HFFc6 (cell line): ENCODE measurements at regions not wholly inside any gene's neighbourhood (a gene's known extent, or its start where the extent isn't known, plus 50 kb on each side); places are given as distances from the start of the nearest gene placed in this dataset.
A peak's percentile ranks its signal among the peaks of the same experiment; 100 is the strongest.

Experiments
- DNase-seq: peaks from one replicate; pipeline ENCODE4 v3.0.0-alpha.2; 2018
- H3K27ac Mint-ChIP-seq: 2 replicates; pipeline ENCODE4 v1.8.0; 2020; ENCODE audit warnings: mild to moderate bottlenecking, mixed read lengths
- H3K27me3 Mint-ChIP-seq: 2 replicates; pipeline ENCODE4 v1.8.0; 2021; ENCODE audit warnings: mild to moderate bottlenecking, moderate library complexity, mixed read lengths; ENCODE audit not compliant: insufficient read depth
- H3K36me3 Mint-ChIP-seq: 2 replicates; pipeline ENCODE4 v1.8.0; 2021; ENCODE audit warnings: low read depth, mixed read lengths
- H3K4me1 Mint-ChIP-seq: 2 replicates; pipeline ENCODE4 v1.8.0; 2020; ENCODE audit warnings: low read depth, mixed read lengths
- H3K4me3 Mint-ChIP-seq: 2 replicates; pipeline ENCODE4 v1.8.0; 2020; ENCODE audit warnings: mild to moderate bottlenecking, moderate library complexity, mixed read lengths
- H3K9me3 Mint-ChIP-seq: 2 replicates; pipeline ENCODE4 v1.8.0; 2020; ENCODE audit warnings: mild to moderate bottlenecking, mixed read lengths
- CTCF ChIP-seq: fragments of 200-600 bp; sonication (generic); IDR thresholded peaks from 2 replicates; pipeline ENCODE4 v1.5.0; 2021; ENCODE audit warnings: antibody characterized with exemption, mild to moderate bottlenecking

GRCh38 chr2:238731961-238732360 lies 115.9 kb upstream of the TWIST2 start:
- Mint-ChIP-seq H3K9me3 (no peaks in the 10 kb centered on the region), H3K4me1 (peaks cover 32% of the 10 kb centered on the region), H3K27me3 (peaks cover 5% of the 10 kb centered on the region), H3K27ac (no peak overlapping the region), H3K36me3 (no peaks in the 10 kb centered on the region), H3K4me3 (no peak overlapping the region)
- no peak for DNase-seq
- TF ChIP-seq CTCF, result no peak

GRCh38 chr2:238738917-238739316 lies 109.0 kb upstream of the TWIST2 start:
- no peak overlapping the region for H3K4me3 Mint-ChIP-seq
- peaks cover 9% of the 10 kb centered on the region; the same call in 1 of the 2 replicates for H3K36me3 Mint-ChIP-seq
- H3K27me3 Mint-ChIP-seq, result peaks cover 31% of the 10 kb centered on the region
- no peak for TF ChIP-seq CTCF
- DNase-seq, result no peak
- no peak overlapping the region for H3K27ac Mint-ChIP-seq
- no peaks in the 10 kb centered on the region for H3K4me1 Mint-ChIP-seq
- no peaks in the 10 kb centered on the region; the same call in 1 of the 2 replicates for H3K9me3 Mint-ChIP-seq

GRCh38 chr2:238739668-238740067 lies 108.2 kb upstream of the TWIST2 start:
- Mint-ChIP-seq H3K9me3 (no peaks in the 10 kb centered on the region; the same call in 1 of the 2 replicates), H3K4me1 (no peaks in the 10 kb centered on the region), H3K36me3 (peaks cover 9% of the 10 kb centered on the region; the same call in 1 of the 2 replicates), H3K4me3 (no peak overlapping the region), H3K27me3 (peaks cover 34% of the 10 kb centered on the region), H3K27ac (no peak overlapping the region)
- DNase-seq, result no peak
- peak; percentile 30; the same call in 1 of the 2 replicates for TF ChIP-seq CTCF

- Mint-ChIP-seq H3K4me1 (no peaks in the 10 kb centered on the region), H3K27ac (no peak overlapping the region), H3K9me3 (no peaks in the 10 kb centered on the region; the same call in 1 of the 2 replicates), H3K4me3 (no peak overlapping the region), H3K36me3 (peaks cover 9% of the 10 kb centered on the region; the same call in 1 of the 2 replicates), H3K27me3 (peaks cover 42% of the 10 kb centered on the region)
- no peak for DNase-seq
- no peak for TF ChIP-seq CTCF
Observed at GRCh38 chr2:238741277-238741676, 106.6 kb upstream of the TWIST2 start.

GRCh38 chr2:238742066-238742465 lies 105.8 kb upstream of the TWIST2 start:
- DNase-seq, result no peak
- no peak for TF ChIP-seq CTCF

GRCh38 chr2:238742664-238743063 lies 105.2 kb upstream of the TWIST2 start:
- no peak for TF ChIP-seq CTCF
- Mint-ChIP-seq H3K4me3 (no peak overlapping the region), H3K27me3 (peaks cover 48% of the 10 kb centered on the region), H3K9me3 (no peaks in the 10 kb centered on the region), H3K27ac (no peak overlapping the region), H3K4me1 (no peaks in the 10 kb centered on the region), H3K36me3 (peaks cover 2% of the 10 kb centered on the region; the same call in 1 of the 2 replicates)
- no peak for DNase-seq

More at GRCh38 chr2:238742066-238742465, 105.8 kb upstream of the TWIST2 start:
- Mint-ChIP-seq H3K4me3 (no peak overlapping the region), H3K36me3 (peaks cover 8% of the 10 kb centered on the region; the same call in 1 of the 2 replicates), H3K4me1 (no peaks in the 10 kb centered on the region), H3K27me3 (peaks cover 48% of the 10 kb centered on the region), H3K27ac (no peak overlapping the region), H3K9me3 (no peaks in the 10 kb centered on the region; the same call in 1 of the 2 replicates)
